ENCODE measurements at regions not wholly inside any gene's neighbourhood (a gene's known extent, or its start where the extent isn't known, plus 50 kb on each side); places are given as distances from the start of the nearest gene placed in this dataset.
"Not testable (repeated sequence)": the region's sequence is repeated elsewhere in the genome, so short reads cannot be mapped to it uniquely, and the experiment has no call there.

GRCh38 chr6:10311546-10312405 lies 103.1 kb downstream of the TFAP2A start:
- not testable (repeated sequence) for H3K27me3 ChIP-seq (ENCODE audit: control insufficient read depth, insufficient read depth, low read length)

GRCh38 chr6:10310826-10311225 lies 104.0 kb downstream of the TFAP2A start:
- H3K27me3 ChIP-seq (ENCODE audit: control insufficient read depth, insufficient read depth, low read length), result no peaks in the 10 kb centered on the region
- no peak overlapping the region for H3K4me3 ChIP-seq (ENCODE audit: insufficient read depth, low read depth, low read length)
- H3K36me3 ChIP-seq (replicated peaks; ENCODE audit: control insufficient read depth, insufficient read depth, low read length), result no peaks in the 10 kb centered on the region
- DNase-seq, result no peak

More at GRCh38 chr6:10311546-10312405, 103.1 kb downstream of the TFAP2A start:
- H3K4me3 ChIP-seq (ENCODE audit: insufficient read depth, low read depth, low read length); DNase-seq; H3K36me3 ChIP-seq (replicated peaks; ENCODE audit: control insufficient read depth, insufficient read depth, low read length): not testable (repeated sequence)

DNA sequence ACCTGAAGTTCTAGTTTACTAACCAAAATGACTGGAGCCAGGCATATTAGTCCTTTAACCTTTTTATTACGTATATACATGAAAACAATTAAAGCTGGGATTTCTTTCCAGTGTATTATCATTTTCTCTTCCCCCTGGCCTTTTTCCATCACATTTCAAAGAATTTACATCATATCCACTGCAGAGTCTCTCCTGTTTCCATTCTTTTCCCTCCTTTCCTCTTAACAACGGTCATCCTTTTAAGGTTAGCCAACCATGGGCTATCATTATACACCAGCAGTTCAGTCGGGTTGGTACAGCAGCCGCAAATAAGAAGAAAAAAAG lies 104.6 kb downstream of the TFAP2A start:
- Histone ChIP-seq H3K36me3 (replicated peaks; ENCODE audit: control insufficient read depth, insufficient read depth, low read length) (no peaks in the 10 kb centered on the region), H3K4me3 (ENCODE audit: insufficient read depth, low read depth, low read length) (no peak overlapping the region), H3K27me3 (ENCODE audit: control insufficient read depth, insufficient read depth, low read length) (no peaks in the 10 kb centered on the region)
- DNase-seq, result no peak

- H3K36me3 ChIP-seq (replicated peaks; ENCODE audit: control insufficient read depth, insufficient read depth, low read length), result no peaks in the 10 kb centered on the region
- H3K4me3 ChIP-seq (ENCODE audit: insufficient read depth, low read depth, low read length), result no peak overlapping the region
- H3K27me3 ChIP-seq (ENCODE audit: control insufficient read depth, insufficient read depth, low read length), result no peaks in the 10 kb centered on the region
- DNase-seq, result peak; percentile 44
Observed at GRCh38 chr6:10309457-10310329, 105.2 kb downstream of the TFAP2A start.

DNA sequence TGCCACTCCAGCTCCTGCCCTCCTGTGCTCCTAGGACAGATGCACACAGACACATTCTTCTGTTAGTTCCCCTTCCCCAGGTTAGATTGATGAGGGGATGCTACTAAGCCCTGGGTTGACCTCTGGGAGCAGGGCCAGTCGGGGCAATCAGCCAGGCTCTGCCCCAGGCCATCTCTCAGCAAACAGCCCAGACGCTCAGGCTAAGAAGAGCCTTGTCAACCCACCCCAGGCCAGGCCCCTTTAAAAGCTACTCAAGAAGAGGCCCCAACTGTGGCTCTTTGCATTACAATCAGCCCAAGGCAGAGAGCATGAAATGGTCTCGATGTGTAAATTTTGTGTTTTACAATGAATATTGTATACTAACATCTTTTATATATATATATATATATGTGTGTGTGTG lies 107.4 kb downstream of the TFAP2A start:
- no peaks in the 10 kb centered on the region for H3K27me3 ChIP-seq (ENCODE audit: control insufficient read depth, insufficient read depth, low read length)
- H3K4me3 ChIP-seq (ENCODE audit: insufficient read depth, low read depth, low read length), result no peak overlapping the region
- no peaks in the 10 kb centered on the region for H3K36me3 ChIP-seq (replicated peaks; ENCODE audit: control insufficient read depth, insufficient read depth, low read length)
- peak; percentile 76 for DNase-seq

- H3K36me3 ChIP-seq (replicated peaks; ENCODE audit: control insufficient read depth, insufficient read depth, low read length), result no peaks in the 10 kb centered on the region
- DNase-seq, result no peak
- no peak overlapping the region for H3K4me3 ChIP-seq (ENCODE audit: insufficient read depth, low read depth, low read length)
- no peaks in the 10 kb centered on the region for H3K27me3 ChIP-seq (ENCODE audit: control insufficient read depth, insufficient read depth, low read length)
Observed at GRCh38 chr6:10307028-10307427, 107.8 kb downstream of the TFAP2A start.

DNA sequence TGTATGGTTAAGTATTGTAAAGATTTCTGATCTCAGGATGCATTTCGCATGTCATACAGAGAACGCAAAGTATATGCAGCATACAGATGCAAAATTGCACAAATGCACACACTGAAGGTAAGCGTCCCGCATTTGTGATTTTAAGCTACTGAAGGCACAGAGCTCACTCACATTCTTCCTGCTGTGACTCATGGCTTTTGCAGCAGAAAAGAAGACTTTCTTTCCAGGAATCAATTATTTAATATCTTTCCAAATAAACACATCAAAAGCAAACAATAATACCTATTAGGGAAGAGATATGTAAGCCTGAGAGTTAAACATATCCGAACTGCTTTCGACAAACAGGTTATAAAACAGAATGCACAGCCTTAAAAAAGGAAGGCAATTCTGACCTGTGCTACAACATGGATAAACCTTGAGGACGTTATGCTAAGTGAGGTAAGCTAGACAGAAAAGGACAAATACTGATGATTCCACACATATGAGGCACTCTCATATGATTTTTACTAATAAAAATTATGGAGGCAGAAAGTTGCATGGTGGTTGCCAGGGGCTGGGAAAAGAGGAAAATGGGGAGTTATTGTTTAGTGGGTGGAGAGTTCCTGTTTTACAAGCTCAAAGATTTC lies 109.0 kb downstream of the TFAP2A start:
- no peaks in the 10 kb centered on the region for H3K36me3 ChIP-seq (replicated peaks; ENCODE audit: control insufficient read depth, insufficient read depth, low read length)
- no peak for DNase-seq
- H3K4me3 ChIP-seq (ENCODE audit: insufficient read depth, low read depth, low read length), result no peak overlapping the region
- H3K27me3 ChIP-seq (ENCODE audit: control insufficient read depth, insufficient read depth, low read length), result no peaks in the 10 kb centered on the region

DNA sequence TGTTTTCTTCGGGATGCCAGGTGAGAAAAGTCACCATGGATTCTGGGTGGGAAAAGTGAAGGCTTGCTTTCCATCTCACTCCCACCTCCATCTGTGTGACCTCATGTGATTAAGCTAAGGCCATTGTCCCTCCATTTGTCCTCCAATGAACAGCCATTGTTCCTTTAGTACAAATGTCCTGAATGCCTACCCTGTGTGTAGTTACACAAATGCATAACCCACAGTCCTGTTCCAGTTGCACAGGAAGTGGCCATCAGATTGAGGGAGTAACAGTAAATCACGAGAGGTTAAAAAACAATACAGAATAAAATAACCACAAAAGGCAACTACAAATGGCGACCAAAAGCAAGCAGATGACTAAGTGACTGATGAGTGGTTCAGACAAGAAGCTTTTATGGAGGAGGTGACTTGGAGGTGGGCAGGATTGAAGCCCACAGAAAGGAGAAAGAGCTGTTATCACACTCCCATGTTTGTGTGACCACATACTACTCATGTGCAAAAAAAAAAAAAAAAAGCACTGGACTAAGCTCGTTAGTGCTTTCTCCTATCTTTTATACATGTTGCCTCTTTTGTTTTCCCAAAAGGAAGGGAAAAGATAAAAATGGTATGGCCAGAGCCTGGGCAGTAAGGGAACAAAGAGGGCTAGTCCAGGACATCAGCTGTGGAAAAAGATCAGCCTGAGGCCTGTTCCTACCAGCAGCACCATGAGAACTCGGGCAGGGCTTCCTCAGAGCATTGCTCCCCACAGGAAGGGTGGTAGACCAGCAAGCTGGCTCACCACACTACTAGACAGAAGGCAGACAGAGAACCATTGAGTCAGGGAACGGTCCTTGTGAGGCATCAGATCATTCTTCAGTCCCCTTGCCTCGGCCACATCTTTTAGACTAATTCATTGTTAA lies 111.0 kb downstream of the TFAP2A start:
- no peak for DNase-seq
- no peaks in the 10 kb centered on the region for H3K27me3 ChIP-seq (ENCODE audit: control insufficient read depth, insufficient read depth, low read length)
- no peak overlapping the region for H3K4me3 ChIP-seq (ENCODE audit: insufficient read depth, low read depth, low read length)
- no peaks in the 10 kb centered on the region for H3K36me3 ChIP-seq (replicated peaks; ENCODE audit: control insufficient read depth, insufficient read depth, low read length)

DNA sequence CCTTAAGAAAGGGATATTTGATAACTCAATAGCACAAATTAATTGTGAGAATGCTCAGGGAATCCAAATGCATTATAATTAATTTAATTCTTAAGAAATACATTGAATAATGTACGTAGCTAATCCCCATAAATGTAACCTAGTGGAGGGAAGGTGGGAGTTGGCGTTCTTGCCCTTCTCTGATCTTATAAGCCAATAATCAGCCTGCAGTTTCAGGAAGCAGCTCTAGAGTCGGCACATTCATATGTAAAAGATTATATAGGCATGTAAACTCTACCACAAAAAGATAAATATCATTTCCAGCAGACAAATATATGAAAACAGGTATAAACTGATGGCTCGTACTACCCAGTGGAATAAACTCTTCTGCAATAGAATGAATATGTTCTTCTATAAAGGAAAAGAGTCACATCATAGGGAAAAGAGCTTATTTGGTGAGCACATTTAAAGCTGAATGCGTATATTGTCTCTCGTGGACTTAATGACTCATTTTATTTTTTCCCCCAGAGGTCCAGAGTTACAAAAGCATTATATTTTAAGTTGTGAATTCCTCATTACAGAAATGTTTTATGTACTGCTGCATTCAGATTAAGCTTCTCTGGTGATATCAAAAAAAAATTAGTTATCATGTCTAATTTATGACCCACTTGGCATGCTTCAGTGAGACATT lies 112.2 kb downstream of the TFAP2A start:
- DNase-seq, result no peak
- no peaks in the 10 kb centered on the region for H3K36me3 ChIP-seq (replicated peaks; ENCODE audit: control insufficient read depth, insufficient read depth, low read length)
- H3K27me3 ChIP-seq (ENCODE audit: control insufficient read depth, insufficient read depth, low read length), result no peaks in the 10 kb centered on the region
- H3K4me3 ChIP-seq (ENCODE audit: insufficient read depth, low read depth, low read length), result no peak overlapping the region

- Histone ChIP-seq H3K27me3 (ENCODE audit: control insufficient read depth, insufficient read depth, low read length) (no peaks in the 10 kb centered on the region), H3K36me3 (replicated peaks; ENCODE audit: control insufficient read depth, insufficient read depth, low read length) (no peaks in the 10 kb centered on the region), H3K4me3 (ENCODE audit: insufficient read depth, low read depth, low read length) (no peak overlapping the region)
- no peak for DNase-seq
Observed at GRCh38 chr6:10300071-10300470, 114.8 kb downstream of the TFAP2A start.

GRCh38 chr6:10297832-10298231 lies 117.0 kb downstream of the TFAP2A start:
- no peak for DNase-seq

GRCh38 chr6:10278746-10279145 lies 136.1 kb downstream of the TFAP2A start:
- Histone ChIP-seq H3K27me3 (ENCODE audit: control insufficient read depth, insufficient read depth, low read length) (no peaks in the 10 kb centered on the region), H3K36me3 (replicated peaks; ENCODE audit: control insufficient read depth, insufficient read depth, low read length) (no peaks in the 10 kb centered on the region), H3K4me3 (ENCODE audit: insufficient read depth, low read depth, low read length) (no peak overlapping the region)
- DNase-seq, result no peak

More at GRCh38 chr6:10297832-10298231, 117.0 kb downstream of the TFAP2A start:
- no peaks in the 10 kb centered on the region for H3K27me3 ChIP-seq (ENCODE audit: control insufficient read depth, insufficient read depth, low read length)
- H3K36me3 ChIP-seq (replicated peaks; ENCODE audit: control insufficient read depth, insufficient read depth, low read length), result no peaks in the 10 kb centered on the region
- no peak overlapping the region for H3K4me3 ChIP-seq (ENCODE audit: insufficient read depth, low read depth, low read length)

- H3K36me3 ChIP-seq (replicated peaks; ENCODE audit: control insufficient read depth, insufficient read depth, low read length), result no peaks in the 10 kb centered on the region
- H3K4me3 ChIP-seq (ENCODE audit: insufficient read depth, low read depth, low read length), result no peak overlapping the region
- no peak for DNase-seq
- H3K27me3 ChIP-seq (ENCODE audit: control insufficient read depth, insufficient read depth, low read length), result no peaks in the 10 kb centered on the region
Observed at GRCh38 chr6:10276660-10277287, 138.1 kb downstream of the TFAP2A start.

Data from H7 (cell line).